ENCODE measurements at regions not wholly inside any gene's neighbourhood (a gene's known extent, or its start where the extent isn't known, plus 50 kb on each side); places are given as distances from the start of the nearest gene placed in this dataset.
A peak's percentile ranks its signal among the peaks of the same experiment; 100 is the strongest.
"Not testable (repeated sequence)": the region's sequence is repeated elsewhere in the genome, so short reads cannot be mapped to it uniquely, and the experiment has no call there.

GRCh38 chr15:81870062-81870745 is 175.6 kb downstream of the MEX3B start:
- H3K9me3 ChIP-seq (replicated peaks; ENCODE audit: insufficient read depth, low read length); H3K27ac ChIP-seq (ENCODE audit: low read length); H3K36me3 ChIP-seq (replicated peaks; ENCODE audit: insufficient read depth, low read length); H3K9ac ChIP-seq (ENCODE audit: low read length); H3F3A ChIP-seq (ENCODE audit: insufficient read depth, low read length); H3K9me2 ChIP-seq (replicated peaks; ENCODE audit: insufficient read depth, low read length); H3K4me3 ChIP-seq (ENCODE audit: low read length); H4K20me1 ChIP-seq (ENCODE audit: insufficient read depth, low read length); H3K4me2 ChIP-seq (ENCODE audit: low read depth, low read length); H3K4me1 ChIP-seq (ENCODE audit: low read length); H3K27me3 ChIP-seq (replicated peaks; ENCODE audit: insufficient read depth, low read length); DNase-seq; H2AFZ ChIP-seq (ENCODE audit: low read length); H3K79me2 ChIP-seq (ENCODE audit: low read length): not testable (repeated sequence)

GRCh38 chr15:81869161-81869954 is 176.5 kb downstream of the MEX3B start:
- no peaks in the 10 kb centered on the region for H4K20me1 ChIP-seq (ENCODE audit: insufficient read depth, low read length)
- H3K27me3 ChIP-seq (replicated peaks; ENCODE audit: insufficient read depth, low read length): no peaks in the 10 kb centered on the region
- no peaks in the 10 kb centered on the region for H3F3A ChIP-seq (ENCODE audit: insufficient read depth, low read length)
- no peak overlapping the region for H3K27ac ChIP-seq (ENCODE audit: low read length)
- no peak overlapping the region for H3K4me2 ChIP-seq (ENCODE audit: low read depth, low read length)
- no peaks in the 10 kb centered on the region for H3K9me2 ChIP-seq (replicated peaks; ENCODE audit: insufficient read depth, low read length)
- H3K36me3 ChIP-seq (replicated peaks; ENCODE audit: insufficient read depth, low read length): no peaks in the 10 kb centered on the region
- no peak overlapping the region for H2AFZ ChIP-seq (ENCODE audit: low read length)
- TF ChIP-seq EZH2phosphoT487 (IDR thresholded peaks at IDR 0.05; ENCODE audit: low read length) (no peak), CTCF (IDR thresholded peaks at IDR 0.05; ENCODE audit: low read length) (no peak)
- H3K4me3 ChIP-seq (ENCODE audit: low read length): no peak overlapping the region
- DNase-seq: no peak
- no peak overlapping the region for H3K9ac ChIP-seq (ENCODE audit: low read length)
- no peaks in the 10 kb centered on the region for H3K79me2 ChIP-seq (ENCODE audit: low read length)
- H3K4me1 ChIP-seq (ENCODE audit: low read length): peaks cover 4% of the 10 kb centered on the region
- no peaks in the 10 kb centered on the region for H3K9me3 ChIP-seq (replicated peaks; ENCODE audit: insufficient read depth, low read length)

- peak; percentile 45 for DNase-seq
- Histone ChIP-seq H3K9me2 (replicated peaks; ENCODE audit: insufficient read depth, low read length) (no peaks in the 10 kb centered on the region), H3K79me2 (ENCODE audit: low read length) (no peaks in the 10 kb centered on the region), H3K4me3 (ENCODE audit: low read length) (no peak overlapping the region), H4K20me1 (ENCODE audit: insufficient read depth, low read length) (no peaks in the 10 kb centered on the region), H3K9me3 (replicated peaks; ENCODE audit: insufficient read depth, low read length) (no peaks in the 10 kb centered on the region), H3K9ac (ENCODE audit: low read length) (no peak overlapping the region), H3K36me3 (replicated peaks; ENCODE audit: insufficient read depth, low read length) (no peaks in the 10 kb centered on the region), H3K27ac (ENCODE audit: low read length) (peak overlapping the region; percentile 35; the same call in 1 of the 2 replicates), H3F3A (ENCODE audit: insufficient read depth, low read length) (no peaks in the 10 kb centered on the region), H2AFZ (ENCODE audit: low read length) (no peak overlapping the region), H3K27me3 (replicated peaks; ENCODE audit: insufficient read depth, low read length) (no peaks in the 10 kb centered on the region), H3K4me2 (ENCODE audit: low read depth, low read length) (peak overlapping the region; percentile 40), H3K4me1 (ENCODE audit: low read length) (peaks cover 4% of the 10 kb centered on the region)
- TF ChIP-seq CTCF (IDR thresholded peaks at IDR 0.05; ENCODE audit: low read length): peak; percentile 12; the same call in 1 of the 2 replicates
- no peak for TF ChIP-seq EZH2 (optimal IDR thresholded peaks at IDR 0.05; ENCODE audit: low read depth, low read length)
Measured at GRCh38 chr15:81865850-81866537, 179.8 kb downstream of the MEX3B start.

All from MM.1S (cell line).